T-helper 1 cell (primary cell): ENCODE measurements at regions not wholly inside any gene's neighbourhood (a gene's known extent, or its start where the extent isn't known, plus 50 kb on each side); places are given as distances from the start of the nearest gene placed in this dataset.
"Not testable (repeated sequence)": the region's sequence is repeated elsewhere in the genome, so short reads cannot be mapped to it uniquely, and the experiment has no call there.

Experiments used
- DNase-seq, 5 donors: peaks; one replicate each; pipeline ENCODE4 v3.0.0-alpha.2; 2012 to 2020

- DNase-seq = no peak
These were observed 718.7 kb upstream of the SGO1 start for GRCh38 chr3:20904671-20905070.

GRCh38 chr3:20898962-20899361 is 713.0 kb upstream of the SGO1 start:
- no peak for DNase-seq

GRCh38 chr3:20890111-20890519 is 704.1 kb upstream of the SGO1 start:
- no peak for DNase-seq

- no peak for DNase-seq
These were observed 692.7 kb upstream of the SGO1 start for GRCh38 chr3:20878691-20879090.

- no peak for DNase-seq
These were observed 687.2 kb upstream of the SGO1 start for GRCh38 chr3:20873235-20873634.

GRCh38 chr3:20870106-20870899 is 684.3 kb upstream of the SGO1 start:
- no peak for DNase-seq

- no peak for DNase-seq
These were observed 679.8 kb upstream of the SGO1 start for GRCh38 chr3:20865803-20866202.

GRCh38 chr3:20861454-20861853 is 675.4 kb upstream of the SGO1 start:
- no peak for DNase-seq

- DNase-seq = no peak
These were observed 671.6 kb upstream of the SGO1 start for GRCh38 chr3:20857636-20858035.

- no peak for DNase-seq
These were observed 667.9 kb upstream of the SGO1 start for GRCh38 chr3:20853890-20854289.

GRCh38 chr3:20852712-20853111 is 666.7 kb upstream of the SGO1 start:
- no peak for DNase-seq

- no peak for DNase-seq
These were observed 664.0 kb upstream of the SGO1 start for GRCh38 chr3:20849975-20850374.

GRCh38 chr3:20846832-20847231 is 660.8 kb upstream of the SGO1 start:
- no peak for DNase-seq

GRCh38 chr3:20846066-20846465 is 660.1 kb upstream of the SGO1 start:
- DNase-seq = no peak

GRCh38 chr3:20844851-20845250 is 658.8 kb upstream of the SGO1 start:
- DNase-seq = no peak

GRCh38 chr3:20842594-20843436 is 656.8 kb upstream of the SGO1 start:
- DNase-seq = no peak

- no peak for DNase-seq
These were observed 656.0 kb upstream of the SGO1 start for GRCh38 chr3:20842002-20842401.

- DNase-seq = no peak
These were observed 651.8 kb upstream of the SGO1 start for GRCh38 chr3:20837676-20838302.

- DNase-seq = no peak
These were observed 650.8 kb upstream of the SGO1 start for GRCh38 chr3:20836801-20837200.

GRCh38 chr3:20832963-20833362 is 647.0 kb upstream of the SGO1 start:
- no peak for DNase-seq

- no peak for DNase-seq
These were observed 636.2 kb upstream of the SGO1 start for GRCh38 chr3:20822251-20822650.

- not testable (repeated sequence) for DNase-seq
These were observed 634.9 kb upstream of the SGO1 start for GRCh38 chr3:20820872-20821271.

GRCh38 chr3:20811631-20812030 is 625.6 kb upstream of the SGO1 start:
- DNase-seq = no peak

- DNase-seq = no peak
These were observed 625.0 kb upstream of the SGO1 start for GRCh38 chr3:20811006-20811405.
